Retinal pigment epithelial cell (primary cell): ENCODE measurements at regions not wholly inside any gene's neighbourhood (a gene's known extent, or its start where the extent isn't known, plus 50 kb on each side); places are given as distances from the start of the nearest gene placed in this dataset.

Source experiments
- DNase-seq: peaks from one replicate; pipeline ENCODE4 v3.0.0-alpha.2; 2010; ENCODE audit warnings: low read depth
- H3K4me3 ChIP-seq: 2 replicates; pipeline ENCODE4 v1.5.1; 2011; ENCODE audit warnings: mild to moderate bottlenecking, low read length, control low read depth, moderate library complexity
- TF ChIP-seq, protein P1 (sequence below): conservative IDR thresholded peaks from 2 replicates; pipeline ENCODE4 v1.5.1; 2011; ENCODE audit warnings: low read depth, low read length, control low read depth, inconsistent platforms

DNA sequence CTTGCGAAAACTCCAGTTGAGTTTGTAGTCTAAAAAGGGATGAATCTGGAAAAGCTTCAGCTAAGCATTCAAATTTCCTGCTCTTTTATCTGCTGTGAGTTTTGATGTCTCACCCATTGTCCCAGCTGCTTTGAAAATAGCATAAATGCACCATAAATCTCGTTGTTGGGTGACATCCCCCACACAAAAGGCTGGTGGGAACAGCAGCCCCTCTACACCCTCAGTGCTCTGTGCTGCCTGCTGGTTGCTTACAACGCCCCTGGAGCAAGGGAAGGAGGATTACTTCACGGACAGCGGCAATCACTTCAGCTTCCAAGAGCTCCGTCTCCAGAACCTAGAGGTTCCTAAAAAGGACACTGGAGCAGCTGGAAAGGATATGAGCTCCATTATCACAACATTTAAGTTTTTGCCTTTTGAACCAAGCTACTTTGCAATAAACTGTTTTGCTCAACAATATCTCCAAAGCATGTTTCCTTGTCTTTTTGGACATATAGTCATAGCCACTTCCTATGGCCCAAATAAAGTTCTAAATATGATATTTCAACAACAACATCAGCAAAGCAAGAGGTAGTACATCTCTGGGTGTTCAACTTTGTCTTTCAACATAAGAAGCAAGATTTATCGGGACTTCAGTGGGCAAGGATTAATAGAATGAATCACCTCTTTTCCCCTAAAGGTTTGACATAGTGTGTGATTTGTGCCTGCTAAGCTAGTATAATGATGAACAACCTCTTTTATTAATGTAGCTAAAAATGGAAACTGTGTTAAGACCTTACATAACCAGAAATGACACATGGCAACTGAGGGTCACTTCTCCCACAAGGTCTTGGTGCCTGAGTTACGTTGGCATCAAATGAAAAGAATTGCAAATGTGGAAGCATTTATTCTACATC is 413.5 kb downstream of the TXNL1 start:
- H3K4me3 ChIP-seq = no peak overlapping the region
- TF ChIP-seq, protein P1, sequence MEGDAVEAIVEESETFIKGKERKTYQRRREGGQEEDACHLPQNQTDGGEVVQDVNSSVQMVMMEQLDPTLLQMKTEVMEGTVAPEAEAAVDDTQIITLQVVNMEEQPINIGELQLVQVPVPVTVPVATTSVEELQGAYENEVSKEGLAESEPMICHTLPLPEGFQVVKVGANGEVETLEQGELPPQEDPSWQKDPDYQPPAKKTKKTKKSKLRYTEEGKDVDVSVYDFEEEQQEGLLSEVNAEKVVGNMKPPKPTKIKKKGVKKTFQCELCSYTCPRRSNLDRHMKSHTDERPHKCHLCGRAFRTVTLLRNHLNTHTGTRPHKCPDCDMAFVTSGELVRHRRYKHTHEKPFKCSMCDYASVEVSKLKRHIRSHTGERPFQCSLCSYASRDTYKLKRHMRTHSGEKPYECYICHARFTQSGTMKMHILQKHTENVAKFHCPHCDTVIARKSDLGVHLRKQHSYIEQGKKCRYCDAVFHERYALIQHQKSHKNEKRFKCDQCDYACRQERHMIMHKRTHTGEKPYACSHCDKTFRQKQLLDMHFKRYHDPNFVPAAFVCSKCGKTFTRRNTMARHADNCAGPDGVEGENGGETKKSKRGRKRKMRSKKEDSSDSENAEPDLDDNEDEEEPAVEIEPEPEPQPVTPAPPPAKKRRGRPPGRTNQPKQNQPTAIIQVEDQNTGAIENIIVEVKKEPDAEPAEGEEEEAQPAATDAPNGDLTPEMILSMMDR = no peak
- DNase-seq = peak; percentile 29

DNA sequence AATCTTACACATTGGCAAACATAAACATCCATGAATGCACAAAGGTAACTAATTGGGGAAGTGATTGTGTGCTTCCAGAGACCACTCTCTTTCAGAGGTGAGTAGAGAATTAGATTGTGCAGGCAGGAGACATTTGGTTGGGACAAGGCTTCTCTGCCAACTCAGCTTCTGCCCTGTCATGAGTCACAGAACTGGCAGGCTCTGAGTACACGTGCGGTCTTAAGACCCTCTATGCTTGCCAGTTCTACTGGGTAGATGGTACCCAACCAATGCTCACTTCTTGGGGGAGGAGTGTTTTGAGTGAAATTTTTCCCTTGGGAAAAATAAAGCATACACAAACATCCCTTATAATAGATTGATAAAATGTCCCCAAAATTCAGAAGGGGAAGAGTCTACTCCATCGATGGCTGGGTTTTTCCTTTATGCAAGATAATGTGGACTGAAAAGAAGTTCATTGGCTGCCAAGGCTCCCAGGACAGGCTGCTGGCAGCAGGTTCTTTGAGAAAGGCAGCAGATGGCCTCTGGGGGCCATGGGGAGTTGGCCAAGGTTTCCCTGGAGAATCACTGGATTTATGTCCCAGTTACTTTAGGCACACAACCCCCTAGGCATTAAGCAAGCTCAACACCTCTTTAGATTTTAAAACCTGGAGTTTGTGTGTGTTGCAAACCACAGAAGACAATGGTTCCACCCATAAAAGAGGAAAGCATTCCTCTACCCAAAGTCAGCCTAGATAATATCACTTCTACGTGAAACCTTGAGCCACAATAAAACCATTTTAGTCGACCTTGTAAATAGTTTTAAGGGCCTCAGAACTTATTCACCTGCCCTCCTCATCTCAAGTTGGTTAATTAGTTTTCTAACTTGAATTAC is 417.0 kb downstream of the TXNL1 start:
- TF ChIP-seq, protein P1 = no peak
- H3K4me3 ChIP-seq = no peak overlapping the region
- no peak for DNase-seq

DNA sequence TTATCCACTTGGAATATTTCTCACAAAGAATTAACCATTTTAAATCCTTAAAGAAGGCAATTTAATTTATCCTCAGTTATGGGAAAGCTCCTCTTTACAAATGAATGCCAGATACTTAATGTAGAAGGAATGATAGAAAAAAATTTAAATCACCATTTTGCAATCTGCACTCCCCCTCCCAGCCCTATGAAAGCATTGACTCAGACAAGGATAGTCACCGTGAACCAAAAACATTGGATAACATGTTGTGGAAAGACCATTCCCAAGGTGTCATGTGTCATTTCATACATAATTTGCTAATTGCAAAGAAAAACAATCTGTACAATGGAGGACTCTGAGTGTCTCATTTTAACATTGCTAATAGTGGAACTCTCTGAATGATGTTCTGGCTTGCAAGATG is 421.0 kb downstream of the TXNL1 start:
- TF ChIP-seq, protein P1 = no peak
- no peak for DNase-seq
- H3K4me3 ChIP-seq = no peak overlapping the region

DNA sequence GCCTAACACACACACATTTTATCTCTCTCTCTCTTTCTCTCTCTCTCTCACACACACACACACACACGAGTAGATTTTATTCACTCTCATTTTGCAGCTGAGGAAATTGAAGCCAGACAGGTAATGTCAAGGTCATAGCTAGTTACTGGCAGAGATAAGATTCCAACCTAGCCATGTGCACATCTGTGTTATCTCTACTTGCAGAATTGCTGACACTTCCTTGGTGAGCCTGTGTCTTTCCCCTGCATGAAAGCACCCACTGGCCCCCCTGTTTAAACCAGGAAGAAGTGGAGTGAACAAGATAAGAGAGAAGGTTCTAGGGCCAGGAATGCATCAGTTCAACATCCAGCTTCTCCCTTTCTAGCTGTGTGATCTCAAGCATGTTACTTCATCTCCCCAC is 423.7 kb downstream of the TXNL1 start:
- no peak for DNase-seq
- no peak overlapping the region for H3K4me3 ChIP-seq
- TF ChIP-seq, protein P1 = no peak

DNA sequence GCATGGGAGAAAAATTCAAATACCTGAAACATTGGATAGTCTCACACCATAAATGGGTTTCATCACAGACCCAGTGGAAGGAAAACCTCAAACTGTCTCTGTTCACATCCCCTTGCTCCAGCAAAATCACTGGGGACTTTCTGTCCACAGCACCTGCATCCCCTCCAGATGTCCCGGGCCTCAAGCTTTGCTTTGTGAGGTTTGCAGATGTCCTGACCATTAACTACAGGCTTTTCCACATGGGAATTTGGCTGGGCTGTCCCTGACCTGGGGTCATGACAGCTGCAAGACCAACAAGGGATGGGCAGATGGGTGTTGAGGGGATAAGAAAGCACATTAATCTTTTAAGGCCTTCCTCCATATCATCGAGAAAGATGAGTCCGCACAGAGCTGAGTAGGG is 427.9 kb downstream of the TXNL1 start:
- TF ChIP-seq, protein P1 = no peak
- DNase-seq = no peak
- H3K4me3 ChIP-seq = no peak overlapping the region

DNA sequence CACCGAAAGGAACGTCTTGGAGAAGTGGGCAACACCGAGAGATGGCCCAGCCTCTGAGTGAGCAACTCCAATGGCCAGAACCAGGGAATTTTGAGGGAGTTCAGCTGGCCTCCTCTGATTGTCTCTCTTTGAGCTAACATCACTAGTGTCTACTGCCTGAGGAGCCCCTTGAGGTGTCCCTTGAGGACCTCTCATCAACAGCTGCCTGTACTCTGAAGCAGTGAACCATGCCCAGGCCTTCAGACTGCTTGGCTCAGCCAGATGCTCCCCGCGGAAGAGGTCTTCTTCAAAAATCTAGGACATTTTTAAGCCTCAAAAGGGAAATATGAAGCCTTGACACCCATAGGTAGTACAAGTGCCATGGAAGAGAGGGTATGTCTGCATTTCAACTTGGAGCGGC is 430.4 kb downstream of the TXNL1 start:
- no peak for DNase-seq
- no peak overlapping the region for H3K4me3 ChIP-seq
- TF ChIP-seq, protein P1 = no peak
